HG02970 (cell line): ENCODE measurements at regions not wholly inside any gene's neighbourhood (a gene's known extent, or its start where the extent isn't known, plus 50 kb on each side); places are given as distances from the start of the nearest gene placed in this dataset.

Experiments
- ATAC-seq: cut with Tn5 transposase; IDR thresholded peaks from one replicate; pipeline ENCODE4 v1.9.1; 2021; ENCODE audit warnings: mild to moderate bottlenecking, moderate library complexity, moderate number of reproducible peaks; ENCODE audit not compliant: unreplicated experiment, low FRiP score

DNA sequence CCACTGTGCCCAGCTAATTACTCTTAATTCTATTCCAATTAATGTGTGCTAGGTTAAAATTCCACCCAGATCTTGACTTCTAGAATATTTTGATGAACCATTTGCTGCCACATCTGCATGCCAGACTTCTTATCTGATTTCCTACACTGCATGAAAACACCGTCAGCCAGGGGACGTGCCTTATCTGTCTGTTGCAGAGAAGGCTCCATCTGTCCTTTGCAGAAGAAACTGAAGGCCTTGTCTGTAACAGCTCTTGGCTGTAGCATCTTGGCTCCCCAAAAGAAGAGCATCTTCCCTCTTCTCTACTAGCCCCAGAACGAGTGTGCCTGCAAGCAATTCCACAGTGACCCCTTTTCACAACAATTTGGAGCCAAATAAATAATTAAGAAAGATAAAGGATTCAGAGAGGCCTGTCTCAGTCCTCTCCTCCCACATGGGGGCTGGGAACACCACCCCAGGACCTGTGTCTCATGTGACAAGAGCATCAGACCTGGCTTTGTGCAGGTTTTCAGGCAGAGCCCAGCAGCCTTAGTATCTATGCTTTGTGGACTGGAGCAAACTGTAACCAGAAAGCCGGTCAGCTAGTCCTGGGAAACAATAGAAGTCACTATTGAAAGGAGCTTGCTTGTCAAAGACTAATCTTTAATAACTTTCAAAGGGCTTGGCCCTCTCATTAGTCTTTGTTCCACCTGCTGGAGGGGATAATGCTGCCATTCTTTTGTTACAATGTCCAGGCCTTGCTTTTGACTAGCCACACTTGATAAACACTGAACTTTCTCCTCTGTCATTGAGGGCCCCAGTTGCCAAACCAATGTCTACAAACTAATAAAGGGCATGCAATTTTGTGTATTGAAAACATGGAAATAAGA, 84.0 kb upstream of the NEUROD1 start:
- no peak for ATAC-seq

DNA sequence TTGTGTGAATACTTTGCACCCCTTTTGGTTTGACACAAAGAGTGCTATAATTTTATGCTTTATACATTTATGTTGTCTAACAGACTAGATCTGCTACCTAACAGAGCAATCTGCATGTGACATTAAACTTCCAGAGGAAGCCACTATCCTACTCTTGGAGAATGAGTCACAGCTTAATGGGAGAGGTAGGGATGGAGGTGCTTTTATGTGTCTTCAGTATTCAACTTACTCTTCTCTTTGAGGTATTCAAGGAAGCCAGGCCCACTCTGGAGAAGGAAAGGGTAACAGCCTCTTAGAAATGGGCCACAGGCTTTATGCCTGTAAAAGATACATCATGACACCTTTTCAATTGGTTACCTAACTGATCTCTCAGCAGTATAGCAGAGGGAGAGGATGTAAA, 85.8 kb upstream of the NEUROD1 start:
- ATAC-seq, result no peak

DNA sequence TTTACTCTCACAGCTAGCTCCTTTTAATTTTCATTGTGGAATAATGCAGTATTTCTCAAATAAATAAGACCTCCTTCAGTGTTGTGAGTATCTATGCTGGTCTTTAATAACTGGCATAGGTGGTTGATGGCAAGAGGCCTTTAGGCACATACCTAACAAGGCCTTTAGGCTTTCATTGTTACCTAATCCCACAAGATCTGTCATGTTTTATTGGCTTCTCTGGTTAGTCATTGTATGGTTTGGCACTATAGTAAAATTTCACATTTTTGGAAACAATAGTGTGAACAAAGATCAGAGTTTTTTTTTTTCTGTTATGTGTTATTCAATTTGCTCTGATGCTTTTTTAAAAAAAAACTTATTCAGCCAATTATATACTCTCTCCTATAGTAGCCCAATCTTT, 89.8 kb upstream of the NEUROD1 start:
- ATAC-seq, result no peak

DNA sequence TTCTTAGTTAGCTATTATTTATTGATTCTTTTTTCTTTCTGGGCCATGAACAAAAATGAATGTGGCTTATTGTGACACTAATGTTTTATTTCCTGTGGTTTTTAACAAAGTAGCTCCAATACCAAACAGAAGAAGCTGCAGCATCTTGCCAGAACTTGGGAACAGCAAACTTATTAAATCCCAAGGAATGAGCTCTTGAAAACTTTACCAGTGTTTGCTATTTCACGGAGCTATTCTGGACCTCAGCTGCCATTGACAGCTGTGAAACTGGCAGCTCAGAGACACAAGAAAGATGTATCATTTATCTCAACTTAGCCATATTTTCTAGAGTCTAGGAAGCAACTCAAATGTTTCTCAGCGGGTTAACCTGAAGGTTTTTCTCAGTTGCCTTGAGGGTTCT, 91.0 kb upstream of the NEUROD1 start:
- ATAC-seq, result no peak

DNA sequence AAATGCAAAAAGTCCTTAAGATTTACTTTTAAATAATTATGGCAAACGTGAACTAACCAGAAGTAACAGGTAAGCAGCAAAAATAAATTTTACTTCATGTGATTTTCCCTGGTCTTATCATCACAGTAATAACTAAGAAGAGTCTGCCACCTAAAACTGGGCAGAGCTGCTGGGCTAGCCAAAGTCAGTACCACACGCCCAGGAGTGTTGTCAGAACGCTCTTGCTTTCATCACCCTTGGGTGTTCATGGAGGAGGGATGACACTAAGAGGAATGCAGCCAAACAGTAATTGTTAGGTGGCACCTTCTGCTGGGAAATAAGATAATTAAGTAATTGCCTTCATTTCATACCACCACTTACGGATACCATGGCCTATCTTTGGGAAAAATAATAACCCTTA, 92.0 kb upstream of the NEUROD1 start:
- no peak for ATAC-seq

DNA sequence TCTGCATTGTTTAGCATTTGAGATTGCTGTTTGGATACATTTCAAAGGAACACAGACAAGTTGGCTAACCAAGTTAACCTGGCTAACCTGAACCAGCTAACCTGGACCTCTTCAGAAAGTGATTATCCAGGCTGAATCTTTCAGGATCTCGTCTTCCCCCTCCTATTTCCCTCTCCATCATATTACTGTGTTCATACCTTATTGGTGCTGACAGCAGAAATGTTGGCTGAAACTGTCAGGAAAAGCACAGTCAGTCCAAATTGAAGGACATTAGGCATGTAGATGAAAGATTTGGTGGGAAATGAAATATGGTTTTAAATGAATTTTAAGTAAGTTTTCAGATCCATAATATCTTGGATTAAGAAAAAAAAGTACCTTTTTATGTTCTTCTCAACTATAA, 92.5 kb upstream of the NEUROD1 start:
- ATAC-seq, result no peak

DNA sequence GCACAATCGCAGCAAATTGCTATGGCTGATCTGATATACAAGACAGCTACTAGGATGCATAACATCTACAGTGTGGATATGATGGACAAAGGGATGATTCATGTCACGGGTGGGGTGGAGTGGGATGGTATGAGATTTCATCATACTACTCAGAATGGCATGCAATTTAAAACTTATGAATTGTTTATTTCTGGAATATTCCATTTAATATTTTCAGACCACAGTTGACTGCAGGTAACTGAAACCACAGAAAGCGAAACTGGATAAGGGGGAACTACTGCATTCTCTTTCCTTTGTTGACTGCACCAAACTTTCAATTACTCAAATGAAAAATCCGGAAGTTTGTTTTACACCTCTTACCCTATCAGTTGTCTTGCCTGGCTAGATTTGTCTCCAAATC, 94.4 kb upstream of the NEUROD1 start:
- ATAC-seq, result no peak

DNA sequence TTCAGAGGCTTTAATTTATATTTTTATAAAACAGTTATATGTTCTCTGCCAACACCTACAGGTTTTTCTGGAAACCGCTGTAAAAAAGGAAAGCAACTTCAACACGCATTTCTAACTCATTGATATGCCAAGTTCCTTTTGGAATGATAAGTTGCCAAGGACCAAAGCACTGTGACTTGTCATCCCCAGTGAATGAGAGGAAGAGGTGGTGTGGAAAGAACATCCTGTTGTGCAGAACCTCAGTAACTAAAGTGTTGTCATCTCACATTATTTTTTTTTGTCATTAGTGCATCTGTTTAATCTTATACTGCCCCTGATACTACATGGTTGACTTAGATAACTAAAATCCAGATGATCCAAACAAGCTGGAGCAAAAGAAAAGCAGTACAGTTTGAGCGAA, 96.0 kb upstream of the NEUROD1 start:
- ATAC-seq, result no peak

DNA sequence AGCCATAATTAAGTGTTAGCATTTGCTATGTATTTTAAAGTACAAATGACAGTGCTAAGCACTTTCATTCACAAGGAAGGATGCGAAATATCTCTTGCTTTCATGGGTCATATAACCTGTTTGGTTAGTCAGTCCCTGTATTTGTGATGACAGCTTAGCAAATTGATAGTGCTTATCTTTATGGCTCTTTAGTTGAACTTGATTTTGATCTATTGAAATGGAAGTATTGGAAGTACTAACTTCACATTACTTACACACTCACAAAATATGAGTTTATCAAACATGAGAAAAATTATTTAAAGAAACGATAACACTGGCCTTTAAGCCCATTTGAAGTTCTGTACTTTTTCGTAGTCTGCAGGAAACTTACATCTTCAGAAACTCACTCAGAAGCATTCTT, 97.4 kb upstream of the NEUROD1 start:
- ATAC-seq, result no peak

DNA sequence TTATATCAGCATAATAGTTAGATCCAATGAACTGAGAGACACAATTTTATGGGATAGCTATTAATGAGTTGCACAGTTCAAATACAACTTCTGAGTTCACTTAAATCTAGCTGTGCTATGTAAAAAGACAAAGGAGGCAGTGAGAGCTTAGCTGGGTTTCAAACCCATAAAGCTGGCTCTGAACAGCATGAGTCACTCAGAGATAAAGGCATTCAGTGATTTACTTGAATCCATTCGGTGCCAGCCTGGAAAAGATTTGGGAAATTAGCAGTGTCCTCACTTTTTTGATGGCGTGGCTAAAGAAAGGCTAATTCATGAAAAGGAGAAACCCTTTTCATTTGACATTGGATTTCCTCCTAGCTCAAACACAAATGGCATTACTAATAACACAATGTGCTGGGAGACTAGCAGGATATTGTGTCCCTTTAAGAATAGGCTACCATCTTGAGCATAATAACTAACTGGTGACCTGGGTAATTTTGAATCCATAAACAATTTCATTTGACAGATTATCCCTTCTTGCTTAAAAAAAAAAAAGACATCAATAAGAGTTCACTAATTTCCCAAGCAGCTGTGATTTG, 98.4 kb upstream of the NEUROD1 start:
- no peak for ATAC-seq

DNA sequence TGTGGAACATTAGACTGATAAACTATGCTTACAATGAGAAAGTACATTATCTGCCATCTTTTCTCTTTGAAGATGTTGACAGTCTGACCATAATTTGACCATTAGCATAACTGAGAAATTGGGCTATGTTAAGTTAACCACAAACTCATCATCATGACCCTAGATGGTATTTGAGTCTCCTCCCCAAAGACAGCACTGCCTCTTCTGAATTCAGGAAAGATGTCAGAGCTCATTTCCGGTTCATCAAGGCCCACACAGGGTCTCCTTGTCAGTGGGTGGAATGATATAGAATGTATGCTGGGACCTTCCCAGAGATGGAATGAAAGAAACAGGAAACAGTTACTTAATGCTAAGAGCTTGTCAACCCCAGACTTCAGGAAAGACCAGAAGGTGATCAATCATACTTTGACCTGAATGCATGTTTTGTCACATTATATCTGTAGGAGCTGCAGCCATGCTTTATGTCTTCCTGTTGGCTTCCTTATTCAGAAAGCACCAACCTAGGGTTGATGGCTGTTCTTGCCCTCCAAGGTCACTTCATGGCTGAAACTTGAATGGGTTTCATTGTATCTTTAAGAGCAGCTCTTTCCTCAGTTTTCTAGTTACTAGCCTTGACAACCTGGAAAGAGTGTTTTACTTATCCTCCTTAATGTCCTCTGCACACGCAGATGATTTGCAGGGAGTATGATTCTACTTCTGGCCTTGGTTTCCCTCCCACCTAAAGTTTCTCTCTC, 99.1 kb upstream of the NEUROD1 start:
- ATAC-seq, result no peak

DNA sequence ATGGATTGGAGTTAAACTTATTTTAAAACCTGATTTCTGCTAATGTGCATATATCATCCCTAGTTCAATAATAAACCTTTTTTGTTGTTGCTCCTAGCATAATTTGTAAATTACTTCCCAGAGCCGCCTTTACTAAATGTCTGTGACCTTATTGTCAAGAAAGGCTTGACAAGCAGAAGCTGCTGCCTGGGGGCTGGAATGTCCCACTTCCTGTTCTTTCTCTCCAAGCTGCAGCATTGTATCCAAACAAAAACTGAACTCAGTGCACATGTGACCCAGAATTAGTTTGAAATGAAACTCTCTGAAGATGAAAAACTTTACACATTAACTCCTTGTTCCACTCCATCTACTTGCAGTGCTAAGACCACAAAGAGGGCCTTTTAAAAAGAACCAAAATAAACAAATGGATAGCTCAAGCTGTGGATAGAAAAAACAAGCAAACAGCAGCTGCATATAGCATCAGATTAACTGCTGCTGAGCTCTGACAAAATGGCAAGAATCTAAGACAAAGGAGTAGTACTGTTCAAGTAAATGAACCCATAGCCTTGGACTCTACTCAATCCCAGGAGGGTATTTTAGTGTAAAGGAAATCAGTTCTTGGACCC, 99.8 kb upstream of the NEUROD1 start:
- ATAC-seq, result peak; percentile 77

DNA sequence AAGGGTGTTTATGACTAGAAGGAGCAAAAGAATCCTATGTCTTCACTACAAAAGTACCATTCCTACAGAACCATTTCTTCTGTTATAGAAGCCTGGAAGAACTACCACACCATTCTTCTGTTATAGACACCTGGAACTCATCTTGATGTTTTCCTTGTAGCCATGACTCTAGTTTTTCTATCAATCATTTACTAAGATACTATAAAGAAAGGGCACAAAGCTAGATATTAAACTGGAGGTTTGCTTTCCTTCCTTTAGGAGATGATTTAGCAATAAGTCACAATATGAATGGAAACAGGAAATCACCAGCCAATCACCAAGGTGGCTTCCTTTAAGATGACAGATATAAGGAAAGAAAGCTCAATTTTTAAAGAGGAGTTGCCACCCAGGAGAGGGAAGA, 100.3 kb upstream of the NEUROD1 start:
- peak; percentile 32 for ATAC-seq

DNA sequence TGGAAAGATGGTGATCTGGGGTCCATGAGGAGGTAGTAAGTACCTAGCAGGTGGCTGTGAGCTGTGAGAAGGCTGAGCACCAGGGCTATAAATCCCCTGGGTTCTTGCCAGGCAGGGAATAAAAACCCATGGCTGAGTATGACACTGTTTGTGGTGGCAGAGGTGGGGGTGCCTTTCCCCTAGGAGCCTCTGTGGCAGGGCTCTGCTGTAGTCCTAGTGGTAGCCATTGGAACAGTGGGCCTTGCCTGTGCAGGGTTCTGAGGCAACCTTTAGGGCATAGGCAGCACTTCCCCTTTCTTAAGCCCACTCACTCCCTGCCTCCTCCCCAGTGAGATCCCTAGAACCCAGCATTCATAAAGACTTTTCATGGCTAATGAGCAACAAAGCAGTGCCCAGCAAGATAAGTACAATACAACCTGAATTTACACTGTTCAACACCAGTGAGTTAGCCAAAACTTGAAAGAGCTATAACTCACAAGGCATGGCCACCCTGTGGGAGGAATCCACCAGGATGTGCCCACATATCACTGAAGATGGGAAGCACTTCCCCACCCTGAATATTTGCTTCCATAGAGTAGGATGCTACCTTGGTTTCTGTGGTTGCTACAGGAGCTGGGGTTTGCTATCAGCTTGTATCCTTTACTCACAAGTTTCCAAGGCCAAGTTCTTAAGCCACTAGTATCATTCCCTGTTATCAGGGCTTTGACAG, 100.9 kb upstream of the NEUROD1 start:
- peak; percentile 32 for ATAC-seq

DNA sequence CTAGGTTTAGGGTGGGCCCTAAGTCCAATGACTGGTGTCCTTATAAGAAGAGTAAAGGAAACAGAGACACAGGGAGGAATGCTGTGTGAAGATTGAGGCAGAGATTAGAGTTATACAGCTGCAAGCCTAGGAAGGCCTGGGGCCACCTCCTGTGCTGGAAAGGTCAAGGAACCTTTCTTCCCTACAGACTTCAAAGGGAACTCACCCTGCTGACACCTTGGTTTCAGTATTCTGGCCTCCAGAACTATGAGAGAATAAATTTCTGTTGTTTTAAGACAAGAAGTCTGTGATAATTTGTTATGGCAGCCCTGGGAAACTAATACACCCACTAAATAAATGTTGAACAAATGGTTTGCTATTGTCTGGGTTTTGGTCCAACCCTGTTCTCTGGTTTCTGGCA, 102.3 kb upstream of the NEUROD1 start:
- ATAC-seq, result no peak

DNA sequence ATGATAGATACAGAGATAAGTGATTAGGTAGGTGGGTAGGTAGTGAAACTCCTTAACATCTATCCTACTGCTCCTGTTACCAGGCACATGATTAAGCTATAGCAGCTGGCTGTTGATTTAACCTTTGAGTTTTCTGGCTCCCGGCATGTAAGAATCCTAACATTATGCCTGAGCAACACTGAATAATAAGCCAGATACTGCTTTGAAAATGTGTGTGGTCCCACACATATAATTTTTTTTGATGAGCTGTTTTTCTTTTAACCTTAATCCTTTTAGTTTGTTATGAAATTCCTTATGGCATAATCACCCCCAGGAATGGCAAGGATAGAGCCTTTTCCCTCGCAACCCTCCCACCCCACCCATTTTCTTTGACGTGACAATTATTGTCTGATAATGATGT, 104.2 kb upstream of the NEUROD1 start:
- ATAC-seq, result no peak

DNA sequence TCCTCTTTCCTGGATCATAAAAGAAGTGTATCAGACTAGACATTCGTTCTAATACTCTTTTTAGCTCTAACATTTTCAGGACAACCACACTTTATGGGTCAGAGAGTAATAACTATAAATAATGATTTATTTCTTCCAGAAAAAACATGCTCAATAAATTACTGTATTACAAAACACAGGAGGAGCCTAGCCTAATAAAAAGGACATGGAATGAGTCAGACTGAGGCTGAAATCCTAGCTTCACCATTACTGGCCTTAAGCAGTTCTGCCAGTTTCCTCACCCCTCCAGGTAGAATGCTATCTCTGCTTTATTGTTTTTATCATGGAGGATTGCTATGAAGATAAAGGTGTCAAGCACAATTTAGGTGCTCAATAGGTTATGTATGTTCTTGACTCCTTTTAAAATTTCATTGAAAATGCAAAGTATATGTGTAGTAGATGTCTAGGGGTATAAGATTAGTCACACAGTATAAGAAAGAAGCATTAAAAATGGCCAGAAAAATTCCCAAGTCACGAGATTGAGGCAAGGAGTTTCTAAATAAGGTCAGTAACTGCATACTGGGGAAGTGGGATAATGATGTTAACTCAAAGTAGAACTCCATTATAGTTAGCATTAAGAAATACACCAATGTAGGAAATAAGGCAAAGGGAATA, 105.5 kb upstream of the NEUROD1 start:
- no peak for ATAC-seq

DNA sequence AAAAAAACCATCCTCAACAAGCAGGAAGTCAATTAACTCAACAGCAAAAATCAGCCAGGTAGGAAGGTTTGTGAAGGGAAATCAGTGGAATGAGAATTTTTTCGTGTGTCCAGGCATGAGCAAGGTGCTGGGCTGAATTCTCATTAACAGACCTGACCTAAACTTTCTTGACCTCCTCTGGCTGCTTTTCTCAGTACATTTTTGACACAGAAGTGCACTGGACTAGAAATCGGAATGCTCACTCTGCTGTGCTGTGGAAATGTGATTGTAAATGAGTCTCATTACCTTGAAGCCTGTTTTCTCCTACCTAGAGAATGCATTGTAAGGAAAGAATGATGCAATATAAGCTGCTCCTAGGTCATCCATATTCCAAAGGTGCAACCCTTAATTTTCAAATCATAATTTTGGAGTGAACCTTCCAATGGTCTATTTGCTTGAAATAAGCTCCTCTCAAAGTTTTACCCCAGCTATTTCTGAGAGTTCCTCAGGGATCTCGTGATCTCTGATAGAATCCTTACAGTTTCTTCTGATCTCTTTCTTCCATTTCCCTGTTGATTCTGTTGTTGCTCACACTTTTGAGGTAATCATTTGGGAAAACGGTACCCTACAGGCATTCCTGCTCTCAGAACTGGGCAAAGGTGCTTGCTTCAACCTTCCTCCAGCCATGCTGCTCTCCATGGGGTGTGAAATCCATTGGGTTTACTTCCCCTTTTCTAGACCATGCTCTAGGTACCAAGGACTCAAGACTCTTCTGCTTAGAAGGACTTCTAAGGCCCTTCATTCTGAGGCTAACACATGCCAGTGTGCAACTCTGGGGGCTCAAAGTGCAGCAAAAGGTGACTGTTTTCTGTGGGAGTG, 104.9 kb upstream of the ITPRID2 start:
- ATAC-seq, result no peak
